Peyer's patch (tissue), 4 donors: ENCODE measurements at regions not wholly inside any gene's neighbourhood (a gene's known extent, or its start where the extent isn't known, plus 50 kb on each side); places are given as distances from the start of the nearest gene placed in this dataset.

Experiments used
- CTCF ChIP-seq, 6 experiments: fragments of 450-650 bp in 4 of 6; fragments of 200-600 bp in 2 of 6; sonication (generic) in 1 of 6; IDR thresholded peaks; one replicate each; pipeline ENCODE4 v1.5.1; 2017 to 2019; ENCODE audit warnings: antibody characterized with exemption in 6 of 6, mild to moderate bottlenecking in 3 of 6, moderate library complexity in 1 of 6
- POLR2A ChIP-seq, 2 donors: fragments of 450-650 bp; IDR thresholded peaks; one replicate each; pipeline ENCODE4 v1.5.1; 2017; ENCODE audit warnings: antibody characterized with exemption in 2 of 2, mild to moderate bottlenecking in 2 of 2, moderate library complexity in 2 of 2

DNA sequence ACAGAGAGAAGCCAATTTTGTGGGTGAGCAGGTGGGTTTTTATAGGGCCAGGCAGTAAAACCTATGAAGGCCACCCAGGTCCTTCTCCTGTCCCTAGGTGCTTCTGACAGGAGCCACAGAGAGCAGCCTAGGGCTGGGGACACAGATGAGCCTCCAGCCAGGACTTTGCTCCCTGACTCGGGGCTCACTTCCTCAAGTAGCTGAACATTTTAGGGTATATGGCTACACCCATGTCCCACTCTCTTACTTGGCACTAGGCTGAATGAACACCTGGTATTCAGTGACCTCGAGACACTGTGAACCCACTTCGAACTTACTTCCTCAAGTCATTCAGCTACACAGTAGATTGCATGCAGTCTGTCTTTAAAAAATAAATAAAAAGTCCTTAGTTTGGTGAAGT is 217.3 kb downstream of the MID1IP1 start:
- TF ChIP-seq CTCF (IDR thresholded peaks at IDR 0.05) = no peak
- TF ChIP-seq POLR2A (IDR thresholded peaks at IDR 0.05) = no peak
